GM12891 (cell line): ENCODE measurements at regions not wholly inside any gene's neighbourhood (a gene's known extent, or its start where the extent isn't known, plus 50 kb on each side); places are given as distances from the start of the nearest gene placed in this dataset.
"Not testable (repeated sequence)": the region's sequence is repeated elsewhere in the genome, so short reads cannot be mapped to it uniquely, and the experiment has no call there.

Experiments
- DNase-seq: peaks from one replicate; pipeline ENCODE4 v3.0.0; 2011; ENCODE audit warnings: low spot score; ENCODE audit not compliant: insufficient read length
- FAIRE-seq: peaks from 2 replicates; lab custom pipeline; 2011; peaks lifted over from hg19 to GRCh38; lab: Jason Lieb, UNC
- PAX5 ChIP-seq: IDR thresholded peaks from 2 replicates; pipeline ENCODE4 v1.6.1; 2011; ENCODE audit warnings: low read length, moderate library complexity, mild to moderate bottlenecking; ENCODE audit not compliant: insufficient read depth, severe bottlenecking
- POLR2A ChIP-seq: IDR thresholded peaks from 2 replicates; pipeline ENCODE4 v1.6.1; 2011; ENCODE audit warnings: low read depth, low read length, control low read depth
- POLR2AphosphoS5 ChIP-seq: IDR thresholded peaks from 2 replicates; pipeline ENCODE4 v1.6.1; 2011; ENCODE audit warnings: low read depth, low read length, control low read depth
- POU2F2 ChIP-seq: IDR thresholded peaks from 2 replicates; pipeline ENCODE4 v1.6.1; 2011; ENCODE audit warnings: low read depth, mild to moderate bottlenecking, control low read depth, low read length, moderate library complexity
- SPI1 ChIP-seq: IDR thresholded peaks from 2 replicates; pipeline ENCODE4 v1.6.1; 2011; ENCODE audit warnings: low read depth, low read length, control low read depth
- TAF1 ChIP-seq: IDR thresholded peaks from 2 replicates; pipeline ENCODE4 v1.6.1; 2011; ENCODE audit warnings: low read depth, low read length, control low read depth

GRCh38 chr3:110971010-110971601 lies 100.5 kb upstream of the NECTIN3 start:
- TF ChIP-seq POLR2AphosphoS5 (no peak), TAF1 (no peak), POU2F2 (no peak), PAX5 (no peak), SPI1 (no peak), POLR2A (no peak)
- FAIRE-seq: no peak
- no peak for DNase-seq

- TF ChIP-seq POLR2A: no peak
- TF ChIP-seq POU2F2: no peak
- no peak for TF ChIP-seq POLR2AphosphoS5
- no peak for TF ChIP-seq SPI1
- TF ChIP-seq TAF1: no peak
- TF ChIP-seq PAX5: no peak
- FAIRE-seq: no peak
- DNase-seq: no peak
Observed at GRCh38 chr3:110973263-110973895, 98.2 kb upstream of the NECTIN3 start.

- DNase-seq (no peak), FAIRE-seq (no peak)
- TF ChIP-seq PAX5: no peak
- TF ChIP-seq TAF1: no peak
- no peak for TF ChIP-seq POLR2A
- TF ChIP-seq POU2F2: no peak
- TF ChIP-seq SPI1: no peak
- TF ChIP-seq POLR2AphosphoS5: no peak
Observed at GRCh38 chr3:110974902-110975301, 96.7 kb upstream of the NECTIN3 start.

GRCh38 chr3:110984456-110985250 lies 87.0 kb upstream of the NECTIN3 start:
- FAIRE-seq (no peak), DNase-seq (no peak)
- TF ChIP-seq SPI1: no peak
- TF ChIP-seq POLR2A: no peak
- TF ChIP-seq TAF1: no peak
- no peak for TF ChIP-seq POU2F2
- TF ChIP-seq POLR2AphosphoS5: no peak
- no peak for TF ChIP-seq PAX5

GRCh38 chr3:110989446-110989845 lies 82.2 kb upstream of the NECTIN3 start:
- no peak for DNase-seq
- TF ChIP-seq POLR2A (no peak), SPI1 (no peak), TAF1 (no peak), POLR2AphosphoS5 (no peak)
- no peak for FAIRE-seq

GRCh38 chr3:110995461-110996231 lies 76.0 kb upstream of the NECTIN3 start:
- no peak for FAIRE-seq
- no peak for DNase-seq
- TF ChIP-seq PAX5 (no peak), TAF1 (no peak), POLR2A (no peak)

GRCh38 chr3:110998766-110999165 lies 72.8 kb upstream of the NECTIN3 start:
- not testable (repeated sequence) for DNase-seq, FAIRE-seq

GRCh38 chr3:111006485-111006884 lies 65.1 kb upstream of the NECTIN3 start:
- not testable (repeated sequence) for FAIRE-seq, DNase-seq

GRCh38 chr3:111012388-111013248 lies 59.0 kb upstream of the NECTIN3 start:
- FAIRE-seq (no peak), DNase-seq (no peak)
- TF ChIP-seq PAX5 (no peak), TAF1 (no peak), POLR2AphosphoS5 (no peak), POU2F2 (no peak)
